GM12892 (cell line): ENCODE measurements at regions not wholly inside any gene's neighbourhood (a gene's known extent, or its start where the extent isn't known, plus 50 kb on each side); places are given as distances from the start of the nearest gene placed in this dataset.

ENCODE experiments used
- POLR2A ChIP-seq: IDR thresholded peaks from 2 replicates; pipeline ENCODE4 v1.6.1; 2011; ENCODE audit warnings: low read depth, low read length, control low read depth
- POLR2AphosphoS5 ChIP-seq: IDR thresholded peaks from 2 replicates; pipeline ENCODE4 v1.6.1; 2011; ENCODE audit warnings: low read depth, low read length, control low read depth
- TAF1 ChIP-seq: IDR thresholded peaks from 2 replicates; pipeline ENCODE4 v1.6.1; 2011; ENCODE audit warnings: low read depth, mild to moderate bottlenecking, control low read depth, low read length, borderline replicate concordance

- TF ChIP-seq POLR2A, result no peak
- no peak for TF ChIP-seq POLR2AphosphoS5
- TF ChIP-seq TAF1, result no peak
Measured at GRCh38 chr10:53122281-53122680, 349.7 kb upstream of the MBL2 start.
